Anterior cingulate cortex (tissue), 58 donors: ENCODE measurements at regions not wholly inside any gene's neighbourhood (a gene's known extent, or its start where the extent isn't known, plus 50 kb on each side); places are given as distances from the start of the nearest gene placed in this dataset.

Experiments
- DNase-seq, 58 donors: peaks; one replicate each; lab custom pipeline; 2025; lab: John Stamatoyannopoulos, UW

DNA sequence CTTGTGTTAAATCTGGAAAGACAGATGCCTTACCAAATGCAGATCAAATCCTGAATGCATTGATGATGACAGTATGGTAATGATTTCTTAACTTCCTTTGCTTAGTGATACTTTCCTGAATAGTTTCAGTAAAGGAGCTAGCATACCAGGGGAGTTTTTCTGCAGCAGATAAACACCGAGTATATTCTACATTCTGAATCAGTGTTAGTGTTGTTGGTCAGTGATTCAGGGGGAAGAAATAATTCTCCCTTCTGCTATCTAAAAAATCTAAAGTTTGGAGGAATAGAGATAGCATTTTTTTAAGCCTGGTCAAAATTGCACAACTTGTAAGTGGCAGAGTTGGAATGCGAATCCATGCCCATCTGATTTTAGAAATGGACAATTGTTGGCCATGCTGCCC, 512.2 kb upstream of the MARCKS start:
- DNase-seq = no peak

DNA sequence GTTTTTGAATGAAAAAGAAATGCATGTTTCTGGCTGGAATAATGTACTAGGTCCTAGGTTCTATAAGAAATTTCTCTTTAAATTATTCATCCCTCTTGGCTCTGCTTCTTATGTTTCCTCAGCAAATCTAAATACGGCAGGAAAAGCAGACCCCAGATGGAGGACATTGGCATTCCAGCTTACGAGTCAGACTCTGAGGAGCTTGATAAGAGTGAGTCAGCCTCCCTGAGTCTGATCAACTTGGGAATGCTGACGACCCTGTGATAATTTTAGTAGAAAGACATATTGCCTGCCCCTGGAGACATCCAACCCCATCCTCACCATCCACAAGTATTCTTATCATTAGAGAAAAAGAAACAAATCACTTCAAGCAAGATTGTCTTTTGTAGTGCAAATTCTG, 509.7 kb upstream of the MARCKS start:
- no peak for DNase-seq

DNA sequence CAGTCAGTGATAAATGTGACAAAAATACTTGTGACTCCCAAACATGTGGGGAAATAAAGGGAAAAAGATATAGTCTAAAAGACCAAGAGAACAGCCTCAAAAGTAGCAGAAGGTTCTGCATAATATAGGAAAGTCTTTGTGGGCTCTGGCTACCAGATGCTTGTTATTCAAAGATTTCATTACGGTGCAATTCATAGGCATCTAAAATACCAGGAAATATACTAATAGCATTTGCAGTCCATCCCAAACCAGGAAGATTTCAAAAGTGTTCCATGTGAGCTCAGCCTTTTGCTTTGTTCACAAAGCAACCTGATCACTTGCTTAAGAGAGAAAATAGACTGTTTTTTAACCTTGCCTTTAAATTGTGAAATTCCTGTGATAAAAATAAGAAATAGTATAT, 506.7 kb upstream of the MARCKS start:
- no peak for DNase-seq

DNA sequence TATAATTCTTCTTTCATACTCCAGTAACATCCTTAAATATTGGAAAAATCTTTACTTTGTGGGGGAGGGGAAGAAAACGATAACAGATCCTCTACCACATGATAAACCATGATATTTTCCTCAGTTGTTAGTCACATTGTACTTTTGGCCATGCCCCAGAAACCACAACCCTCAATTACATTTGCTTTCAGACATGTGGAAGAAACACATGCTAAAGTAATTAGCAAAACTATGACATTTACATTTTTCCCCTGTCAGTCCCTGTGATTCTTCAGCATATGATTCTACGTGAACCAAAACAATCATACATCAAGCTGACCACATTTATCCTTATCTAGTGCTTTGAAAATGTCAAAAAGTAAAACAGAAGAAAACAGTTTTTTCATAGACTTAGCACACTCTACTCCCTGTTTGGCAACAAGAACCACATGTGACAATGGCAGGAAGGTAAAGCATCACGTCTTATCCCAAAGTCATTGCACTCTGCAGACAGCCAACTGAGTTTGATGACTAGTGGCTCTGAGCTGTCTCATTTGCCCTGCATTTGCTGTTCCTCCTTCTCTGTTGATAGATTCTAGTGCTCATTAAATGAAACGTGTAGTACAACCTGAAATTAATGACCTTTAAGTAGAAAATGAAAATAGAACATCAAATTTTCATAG, 505.8 kb upstream of the MARCKS start:
- DNase-seq = no peak

DNA sequence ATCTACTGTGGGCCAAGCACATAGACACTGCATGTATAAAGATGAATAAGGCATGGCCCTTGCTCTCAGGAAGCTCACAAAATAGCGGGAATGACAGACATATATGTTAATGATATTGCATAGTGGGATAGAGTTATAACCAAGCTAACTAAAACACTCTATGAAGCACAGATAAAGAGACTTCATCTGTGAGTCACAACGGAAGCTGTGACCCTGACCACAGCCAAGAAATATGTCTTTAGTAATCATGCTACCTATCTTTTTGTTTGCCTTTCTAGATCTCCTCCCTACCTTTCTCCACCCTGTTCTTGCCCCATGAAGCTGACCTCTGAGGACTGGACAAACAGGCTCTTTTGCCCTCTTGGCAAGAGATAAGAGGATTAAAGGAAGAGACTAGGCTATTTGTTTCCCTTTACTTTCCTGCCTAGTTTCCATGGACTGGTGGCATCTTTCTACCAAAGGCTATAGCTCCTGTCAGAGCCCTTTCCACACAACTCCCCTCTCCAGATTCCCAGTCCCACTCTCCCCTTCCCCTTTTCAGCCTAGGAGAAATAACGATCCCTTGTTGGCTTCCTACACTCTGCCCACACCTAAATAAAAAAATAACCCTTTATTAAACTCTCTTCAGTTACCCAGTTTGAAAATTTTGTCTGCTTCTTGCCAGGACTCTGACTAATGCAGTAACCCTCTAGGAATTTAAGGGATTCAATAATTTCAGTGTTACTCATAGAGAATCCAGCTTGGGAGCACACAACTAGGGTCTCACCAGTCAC, 504.9 kb upstream of the MARCKS start:
- DNase-seq = no peak

DNA sequence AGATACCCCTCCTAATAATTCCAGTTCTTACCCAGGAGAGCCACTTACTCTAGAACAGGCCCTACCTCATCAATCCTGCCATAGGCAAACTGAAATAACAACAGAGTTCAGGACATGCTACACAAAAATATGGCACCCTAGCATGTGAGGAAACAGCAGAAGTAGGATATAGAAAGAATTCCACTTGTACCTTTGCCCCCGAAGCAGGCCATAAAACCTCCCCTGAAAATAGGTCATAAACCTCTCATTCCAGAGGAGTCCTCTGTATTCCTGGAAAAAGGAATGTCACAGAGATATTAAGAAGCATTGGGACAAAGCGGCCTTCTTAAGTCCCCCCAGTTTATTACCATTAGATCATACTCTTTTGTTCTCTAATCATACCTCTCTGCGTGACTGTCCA, 504.3 kb upstream of the MARCKS start:
- DNase-seq = no peak

DNA sequence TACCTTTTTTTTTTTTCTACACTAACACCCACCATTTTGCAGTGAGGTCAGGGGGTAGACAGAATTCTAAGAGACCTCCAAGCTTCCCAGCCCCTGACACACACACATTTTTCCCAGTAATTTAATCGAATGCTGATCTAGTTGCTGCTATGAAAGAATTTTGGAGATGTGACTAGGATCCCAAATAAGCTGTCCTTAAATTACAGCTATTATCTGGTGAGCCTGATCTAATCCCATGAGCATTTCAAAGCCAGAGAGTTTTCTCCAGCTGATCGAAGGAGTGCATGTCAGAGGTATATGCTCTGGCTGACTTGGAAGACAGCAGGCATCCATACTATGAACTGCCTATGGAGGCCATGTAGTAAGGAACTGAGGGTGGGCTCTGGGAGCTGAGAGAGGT, 503.8 kb upstream of the MARCKS start:
- no peak for DNase-seq

DNA sequence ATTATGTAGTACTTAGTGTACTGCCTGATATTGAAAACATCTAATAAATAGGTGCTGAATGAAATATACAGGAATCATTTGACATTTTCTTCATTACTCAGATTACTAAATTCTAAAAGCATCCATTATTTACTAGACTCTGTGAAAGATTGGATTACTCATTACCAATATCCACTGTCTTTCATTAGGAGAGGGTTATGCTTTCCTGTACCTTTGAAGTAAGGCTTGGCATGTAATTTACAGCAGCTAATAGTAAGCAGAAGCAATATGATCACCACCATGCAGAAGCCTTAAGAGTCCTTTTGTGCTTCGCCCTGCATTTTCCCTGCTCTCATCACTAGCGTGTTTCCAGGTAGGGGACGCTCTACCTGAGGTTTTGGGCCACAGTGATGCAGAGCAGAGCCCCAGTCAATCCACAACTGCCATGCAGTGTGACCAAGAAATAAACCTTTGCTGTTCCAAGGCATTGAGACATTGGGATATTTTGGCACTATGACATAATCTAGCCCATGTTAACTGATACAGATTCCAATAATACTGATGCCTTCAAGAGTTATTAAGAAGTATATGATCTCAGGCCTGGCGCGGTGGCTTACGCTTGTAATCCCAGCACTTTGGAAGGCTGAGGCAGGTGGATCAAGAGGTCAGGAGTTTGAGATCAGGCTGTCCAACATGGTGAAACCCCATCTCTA, 502.8 kb upstream of the MARCKS start:
- DNase-seq = no peak

DNA sequence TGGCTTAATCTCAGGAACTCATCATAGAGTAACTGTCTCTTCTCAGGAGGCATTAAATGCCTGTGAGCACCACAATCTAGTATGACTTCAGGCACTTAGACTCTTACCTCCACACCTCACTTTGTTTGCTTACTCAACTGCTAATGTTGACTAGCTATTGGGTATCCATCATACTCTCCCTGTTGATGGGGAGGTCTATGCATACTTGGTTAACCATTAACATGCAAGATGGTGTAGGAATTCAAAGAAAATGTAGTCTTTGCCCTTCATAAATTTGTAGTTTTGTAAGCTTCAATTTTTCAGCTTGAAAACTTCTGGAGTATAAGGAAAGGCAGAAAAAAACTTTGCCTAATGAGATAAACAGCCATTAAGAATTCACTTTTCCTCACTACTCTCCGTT, 501.0 kb upstream of the MARCKS start:
- no peak for DNase-seq

DNA sequence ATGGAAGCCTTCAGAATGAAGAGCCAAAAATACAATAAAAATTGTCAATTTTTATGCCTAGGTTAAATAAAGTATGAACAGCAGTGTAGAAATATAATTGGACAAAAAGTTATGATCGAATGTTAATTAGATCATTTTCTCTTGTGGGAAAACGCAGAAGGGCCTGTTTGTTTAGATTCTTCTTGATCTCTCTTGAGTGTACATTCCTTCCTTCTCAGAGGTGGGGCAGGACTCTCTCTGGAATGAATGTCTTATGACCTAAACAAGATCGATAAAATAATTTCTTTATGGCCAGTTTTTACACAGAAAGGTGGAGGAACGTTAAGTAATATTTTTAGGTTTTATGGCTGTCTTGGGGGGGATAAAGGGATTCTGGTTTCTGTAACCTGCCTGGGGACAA, 500.1 kb upstream of the MARCKS start:
- no peak for DNase-seq

DNA sequence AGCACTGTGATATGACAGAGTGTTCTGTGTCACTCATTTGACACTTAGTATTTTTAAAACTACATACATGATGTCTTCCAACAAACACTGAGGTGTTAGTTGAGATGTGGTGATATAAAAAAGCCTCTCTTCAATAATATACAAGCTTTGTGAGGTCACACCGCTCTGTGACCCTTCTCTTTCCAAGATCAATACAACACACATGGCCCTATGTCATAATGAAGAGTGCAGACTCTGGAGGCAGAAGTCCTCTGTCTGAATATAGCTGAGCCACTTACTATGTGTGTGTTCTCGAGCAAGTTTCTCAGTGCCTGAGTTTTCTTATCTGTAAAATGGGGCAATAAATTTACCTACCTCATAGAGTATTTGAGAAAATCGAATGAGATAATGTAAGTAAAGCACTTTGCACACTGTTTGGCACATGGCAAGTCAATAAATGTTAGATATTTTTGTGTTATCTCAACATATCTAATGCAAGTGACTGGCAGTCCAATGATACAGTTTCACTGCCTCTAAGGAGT, 499.0 kb upstream of the MARCKS start:
- no peak for DNase-seq

DNA sequence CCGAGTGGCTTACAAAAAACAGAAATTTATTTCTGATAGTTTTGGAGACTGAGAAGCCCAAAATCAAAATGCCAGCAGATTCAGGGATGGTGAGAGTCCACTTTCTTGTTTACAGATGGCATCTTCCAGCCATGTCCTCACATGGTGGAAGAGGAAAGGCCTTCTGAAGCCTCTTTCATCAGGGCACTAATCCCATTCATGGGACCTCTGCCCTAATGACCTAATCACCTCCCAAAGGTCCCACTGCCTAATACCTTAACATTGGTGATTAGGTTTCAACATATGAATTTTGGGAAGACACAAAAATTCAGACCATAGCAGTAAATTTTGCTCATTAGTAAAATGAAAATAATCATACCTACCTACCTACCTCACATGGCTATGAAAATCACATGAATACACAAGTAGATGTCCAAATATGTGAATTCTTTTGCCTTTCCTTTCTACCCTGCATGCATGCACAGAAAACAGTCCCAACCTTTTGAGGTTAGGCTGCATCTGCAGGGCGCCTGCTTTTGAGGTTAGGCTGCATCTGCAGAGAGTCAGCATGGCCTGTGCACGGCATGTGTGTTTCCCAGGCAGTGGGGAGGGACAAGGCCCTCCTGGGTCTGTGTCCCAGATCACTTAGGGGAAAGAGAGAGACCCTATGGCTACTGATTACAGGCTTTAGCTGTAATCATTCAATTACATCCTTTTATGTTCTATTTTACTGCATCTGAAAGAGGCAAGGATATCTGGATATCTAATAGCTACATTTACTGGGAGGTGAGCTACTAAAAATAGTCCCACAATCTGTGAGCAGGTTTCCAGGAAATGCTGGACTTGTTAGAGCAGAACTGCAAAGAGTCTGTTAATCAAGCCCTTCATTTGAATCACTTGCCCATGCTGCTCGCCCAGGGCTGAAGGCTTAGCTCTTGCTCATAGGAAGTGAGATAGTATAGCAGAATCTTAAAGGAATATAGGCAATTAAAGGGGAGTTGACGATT, 497.7 kb upstream of the MARCKS start:
- no peak for DNase-seq

DNA sequence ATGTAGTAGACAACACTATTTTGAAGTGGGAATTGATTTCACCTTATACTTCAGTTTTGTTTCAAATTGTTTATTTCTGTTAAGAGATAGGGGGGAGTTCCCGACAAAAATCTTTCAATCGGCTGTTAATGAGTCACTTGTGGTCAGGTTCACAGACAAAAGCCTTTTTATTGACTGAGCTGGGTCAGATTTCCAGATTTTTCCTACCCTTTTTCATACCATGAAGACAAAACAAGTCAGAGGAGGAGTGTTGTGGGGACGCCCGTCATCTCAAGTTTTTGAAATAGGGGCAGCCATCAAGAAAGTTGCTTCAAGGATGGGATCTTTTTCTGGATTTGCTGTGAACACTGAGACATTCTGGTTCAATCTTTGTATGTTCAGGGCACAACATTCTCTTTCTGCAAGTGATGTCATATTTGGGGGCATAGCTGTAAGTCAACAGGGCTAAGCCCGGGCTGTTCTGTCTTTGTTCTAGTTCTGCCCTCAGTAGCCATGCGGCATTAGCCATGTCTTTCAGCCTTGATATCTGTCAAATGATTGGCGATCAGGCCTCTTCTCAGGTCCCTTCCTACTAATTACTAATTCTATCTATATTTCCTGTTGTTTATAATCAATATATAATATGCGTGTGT, 496.0 kb upstream of the MARCKS start:
- DNase-seq = no peak

DNA sequence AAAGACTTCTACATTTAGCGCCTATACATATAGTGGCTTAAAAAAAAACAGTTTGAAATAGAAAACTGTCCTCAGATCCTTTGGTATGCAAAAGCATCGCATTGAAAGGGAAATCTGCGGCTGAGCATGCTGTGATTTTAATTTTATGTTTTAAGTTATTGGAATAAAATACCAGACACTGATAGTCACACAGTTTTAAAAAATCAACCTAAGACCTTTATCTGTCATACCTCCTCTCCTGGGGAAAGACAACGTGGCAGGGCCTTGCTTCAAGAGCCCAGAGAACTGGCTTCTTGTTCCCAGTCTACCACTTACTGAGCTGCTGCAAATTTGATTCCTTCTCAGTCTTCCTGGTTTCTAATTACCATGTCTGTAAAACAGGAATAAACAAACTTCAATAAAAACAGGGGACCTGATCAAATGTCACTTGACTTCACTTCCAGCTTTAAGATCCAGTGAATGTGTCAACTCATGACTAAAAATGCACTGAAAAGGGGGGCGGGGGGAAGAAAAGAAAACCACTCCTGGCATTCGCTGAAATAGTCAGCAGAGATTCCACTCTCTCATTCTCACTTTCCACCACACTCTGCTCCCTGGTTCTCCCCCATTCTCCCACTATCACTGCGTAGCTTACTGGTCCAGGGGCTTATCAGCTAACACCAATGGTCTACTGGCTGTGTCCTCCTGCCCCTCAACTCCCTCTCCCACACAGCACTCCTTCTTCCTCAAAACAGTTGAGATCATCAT, 494.7 kb upstream of the MARCKS start:
- DNase-seq = no peak

DNA sequence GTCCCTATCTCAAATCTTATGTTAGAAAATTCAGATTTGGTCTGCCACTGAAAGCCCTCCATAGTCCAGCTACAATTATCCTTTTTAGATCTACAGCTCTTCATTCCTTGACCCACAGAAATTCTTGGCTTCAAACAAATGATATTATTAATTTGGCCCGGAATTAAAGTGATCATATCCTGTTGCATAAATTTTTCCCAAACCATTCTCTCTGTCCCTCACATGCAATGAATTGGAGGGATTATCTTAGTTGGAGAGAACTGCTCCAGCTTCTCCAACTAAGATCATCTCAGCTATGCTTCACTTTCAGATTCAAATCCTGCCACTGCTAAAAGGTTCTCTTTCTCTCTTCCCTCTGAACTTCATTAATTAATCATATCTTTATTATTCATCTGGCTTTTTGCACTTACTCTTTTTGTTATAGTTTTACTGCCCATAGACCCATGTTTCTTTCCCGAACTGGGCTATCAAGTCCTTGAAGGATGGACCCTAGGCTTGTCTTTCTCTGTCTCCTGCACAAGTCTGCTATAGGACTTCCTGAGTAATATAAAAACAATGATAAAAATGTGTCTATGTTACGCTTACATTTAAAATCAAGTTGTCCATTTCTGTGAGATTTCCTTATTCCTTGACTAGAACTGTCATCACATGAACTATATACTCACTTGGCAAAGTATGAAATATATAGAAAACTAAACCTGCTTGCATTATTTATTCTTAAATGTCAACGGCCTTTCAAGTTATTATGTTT, 493.9 kb upstream of the MARCKS start:
- DNase-seq = no peak

DNA sequence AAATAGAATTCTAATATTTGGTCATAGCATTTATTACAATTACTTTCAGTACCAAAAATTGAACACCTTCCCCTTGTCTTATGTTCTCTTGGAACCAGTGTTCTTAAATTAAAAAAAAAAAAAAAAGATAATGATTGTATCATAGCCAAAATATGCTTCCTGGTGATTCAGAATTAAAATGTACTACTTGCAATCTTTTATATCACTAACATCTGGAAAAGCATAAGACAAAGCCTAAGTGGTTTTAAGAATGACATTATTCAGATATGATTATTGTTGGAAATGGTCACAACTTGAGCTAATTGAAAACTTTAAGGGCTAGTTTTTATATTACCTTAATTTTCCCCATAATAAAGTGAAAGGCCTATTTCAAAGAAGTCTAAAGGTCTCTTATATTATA, 493.3 kb upstream of the MARCKS start:
- no peak for DNase-seq

DNA sequence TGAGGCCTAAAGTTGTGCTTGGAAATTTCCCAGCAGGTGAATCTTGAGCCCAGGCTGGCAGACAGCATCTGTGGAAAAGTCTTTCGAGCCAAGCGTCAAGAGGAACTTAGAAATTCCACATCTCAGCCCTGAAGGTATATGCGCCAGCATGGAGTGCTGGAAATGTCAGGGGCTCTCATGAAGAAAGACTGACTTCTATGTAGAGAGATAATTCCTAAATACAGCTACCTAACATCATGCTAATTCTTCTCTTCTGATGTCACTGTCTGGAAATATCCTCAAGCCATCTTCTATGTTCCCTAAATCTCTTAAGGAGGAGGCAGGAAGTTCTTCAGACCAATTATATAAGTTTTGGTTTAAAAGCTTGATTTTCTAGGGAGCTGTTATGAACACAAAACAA, 492.4 kb upstream of the MARCKS start:
- DNase-seq = no peak

DNA sequence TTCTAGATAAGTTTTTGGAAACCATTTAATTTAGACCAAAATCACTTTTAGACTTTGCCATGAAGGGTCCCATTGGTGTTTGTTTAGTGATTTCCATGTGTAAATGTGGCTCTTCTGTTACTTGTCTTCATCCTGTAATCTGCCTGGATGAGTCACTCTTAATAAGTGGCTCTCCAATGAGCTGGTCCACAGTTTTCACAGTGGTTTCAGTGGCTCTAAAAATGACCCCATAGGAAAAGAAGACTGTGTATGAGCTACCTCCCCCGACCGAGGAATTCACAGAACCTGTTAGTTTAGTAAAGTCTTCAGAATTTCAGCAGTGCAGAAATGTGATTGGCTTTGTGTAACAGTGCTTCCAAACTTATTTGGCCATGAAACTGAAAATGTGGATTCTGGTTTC, 492.0 kb upstream of the MARCKS start:
- DNase-seq = no peak
